ENCODE measurements at regions not wholly inside any gene's neighbourhood (a gene's known extent, or its start where the extent isn't known, plus 50 kb on each side); places are given as distances from the start of the nearest gene placed in this dataset.

GRCh38 chr2:128374711-128375413, 56.2 kb upstream of the HS6ST1 start:
- Histone ChIP-seq H3K36me3 (ENCODE audit: insufficient read depth, low read length) (no peaks in the 10 kb centered on the region), H3K4me3 (ENCODE audit: low read depth in 1 of 2, low read length in 2 of 2) (no peak overlapping the region), H3K27me3 (ENCODE audit: control insufficient read depth in 1 of 2, insufficient read depth in 2 of 2, low read length in 2 of 2) (no peaks in the 10 kb centered on the region), H3K9ac (ENCODE audit: low read length) (no peak overlapping the region), H3K4me1 (ENCODE audit: insufficient read depth, low read length) (peaks cover 45% of the 10 kb centered on the region), H3K27ac (ENCODE audit: low read depth, low read length) (peak overlapping the region; percentile 76), H3K9me3 (ENCODE audit: low read length) (no peaks in the 10 kb centered on the region)

- H3K4me3 ChIP-seq (ENCODE audit: low read depth in 1 of 2, low read length in 2 of 2): no peak overlapping the region
- H3K27ac ChIP-seq (ENCODE audit: low read depth, low read length): peak overlapping the region; percentile 76
- no peaks in the 10 kb centered on the region for H3K9me3 ChIP-seq (ENCODE audit: low read length)
- no peaks in the 10 kb centered on the region for H3K36me3 ChIP-seq (ENCODE audit: insufficient read depth, low read length)
- H3K27me3 ChIP-seq (ENCODE audit: control insufficient read depth in 1 of 2, insufficient read depth in 2 of 2, low read length in 2 of 2): no peaks in the 10 kb centered on the region
- H3K4me1 ChIP-seq (ENCODE audit: insufficient read depth, low read length): peaks cover 46% of the 10 kb centered on the region
- no peak overlapping the region for H3K9ac ChIP-seq (ENCODE audit: low read length)
These were observed 56.8 kb upstream of the HS6ST1 start for GRCh38 chr2:128375454-128375853.

- H3K27ac ChIP-seq (ENCODE audit: low read depth, low read length): peak overlapping the region; percentile 76
- no peaks in the 10 kb centered on the region for H3K9me3 ChIP-seq (ENCODE audit: low read length)
- H3K27me3 ChIP-seq (ENCODE audit: control insufficient read depth in 1 of 2, insufficient read depth in 2 of 2, low read length in 2 of 2): no peaks in the 10 kb centered on the region
- H3K9ac ChIP-seq (ENCODE audit: low read length): no peak overlapping the region
- H3K4me3 ChIP-seq (ENCODE audit: low read depth in 1 of 2, low read length in 2 of 2): no peak overlapping the region
- no peaks in the 10 kb centered on the region for H3K36me3 ChIP-seq (ENCODE audit: insufficient read depth, low read length)
- H3K4me1 ChIP-seq (ENCODE audit: insufficient read depth, low read length): peaks cover 46% of the 10 kb centered on the region
These were observed 57.8 kb upstream of the HS6ST1 start for GRCh38 chr2:128376241-128377041.

- Histone ChIP-seq H3K9ac (ENCODE audit: low read length) (no peak overlapping the region), H3K27ac (ENCODE audit: low read depth, low read length) (no peak overlapping the region), H3K27me3 (ENCODE audit: control insufficient read depth in 1 of 2, insufficient read depth in 2 of 2, low read length in 2 of 2) (no peaks in the 10 kb centered on the region), H3K4me3 (ENCODE audit: low read depth in 1 of 2, low read length in 2 of 2) (no peak overlapping the region), H3K4me1 (ENCODE audit: insufficient read depth, low read length) (peaks cover 43% of the 10 kb centered on the region), H3K9me3 (ENCODE audit: low read length) (no peaks in the 10 kb centered on the region), H3K36me3 (ENCODE audit: insufficient read depth, low read length) (no peaks in the 10 kb centered on the region)
These were observed 58.6 kb upstream of the HS6ST1 start for GRCh38 chr2:128377071-128377910.

- Histone ChIP-seq H3K36me3 (ENCODE audit: insufficient read depth, low read length) (no peaks in the 10 kb centered on the region), H3K9ac (ENCODE audit: low read length) (no peak overlapping the region), H3K27me3 (ENCODE audit: control insufficient read depth in 1 of 2, insufficient read depth in 2 of 2, low read length in 2 of 2) (no peaks in the 10 kb centered on the region), H3K4me1 (ENCODE audit: insufficient read depth, low read length) (peaks cover 40% of the 10 kb centered on the region), H3K9me3 (ENCODE audit: low read length) (no peaks in the 10 kb centered on the region), H3K27ac (ENCODE audit: low read depth, low read length) (no peak overlapping the region), H3K4me3 (ENCODE audit: low read depth in 1 of 2, low read length in 2 of 2) (no peak overlapping the region)
These were observed 59.8 kb upstream of the HS6ST1 start for GRCh38 chr2:128378231-128379020.

GRCh38 chr2:128379021-128380015, 60.6 kb upstream of the HS6ST1 start:
- Histone ChIP-seq H3K36me3 (ENCODE audit: insufficient read depth, low read length) (no peaks in the 10 kb centered on the region), H3K27ac (ENCODE audit: low read depth, low read length) (no peak overlapping the region), H3K4me1 (ENCODE audit: insufficient read depth, low read length) (peaks cover 35% of the 10 kb centered on the region), H3K27me3 (ENCODE audit: control insufficient read depth in 1 of 2, insufficient read depth in 2 of 2, low read length in 2 of 2) (no peaks in the 10 kb centered on the region), H3K9ac (ENCODE audit: low read length) (no peak overlapping the region), H3K9me3 (ENCODE audit: low read length) (no peaks in the 10 kb centered on the region), H3K4me3 (ENCODE audit: low read depth in 1 of 2, low read length in 2 of 2) (no peak overlapping the region)

GRCh38 chr2:128380061-128380889, 61.6 kb upstream of the HS6ST1 start:
- Histone ChIP-seq H3K4me3 (ENCODE audit: low read depth in 1 of 2, low read length in 2 of 2) (no peak overlapping the region), H3K36me3 (ENCODE audit: insufficient read depth, low read length) (no peaks in the 10 kb centered on the region), H3K4me1 (ENCODE audit: insufficient read depth, low read length) (peaks cover 26% of the 10 kb centered on the region), H3K27ac (ENCODE audit: low read depth, low read length) (no peak overlapping the region), H3K27me3 (ENCODE audit: control insufficient read depth in 1 of 2, insufficient read depth in 2 of 2, low read length in 2 of 2) (no peaks in the 10 kb centered on the region), H3K9me3 (ENCODE audit: low read length) (no peaks in the 10 kb centered on the region), H3K9ac (ENCODE audit: low read length) (no peak overlapping the region)

- Histone ChIP-seq H3K27ac (ENCODE audit: low read depth, low read length) (no peak overlapping the region), H3K27me3 (ENCODE audit: control insufficient read depth in 1 of 2, insufficient read depth in 2 of 2, low read length in 2 of 2) (no peaks in the 10 kb centered on the region)
These were observed 62.6 kb upstream of the HS6ST1 start for GRCh38 chr2:128380961-128381938.

GRCh38 chr2:128384446-128384845, 65.8 kb upstream of the HS6ST1 start:
- Histone ChIP-seq H3K9me3 (ENCODE audit: low read length) (no peaks in the 10 kb centered on the region), H3K4me1 (ENCODE audit: insufficient read depth, low read length) (peaks cover 6% of the 10 kb centered on the region), H3K9ac (ENCODE audit: low read length) (no peak overlapping the region), H3K27me3 (ENCODE audit: control insufficient read depth in 1 of 2, insufficient read depth in 2 of 2, low read length in 2 of 2) (no peaks in the 10 kb centered on the region), H3K27ac (ENCODE audit: low read depth, low read length) (no peak overlapping the region), H3K4me3 (ENCODE audit: low read depth in 1 of 2, low read length in 2 of 2) (no peak overlapping the region), H3K36me3 (ENCODE audit: insufficient read depth, low read length) (no peaks in the 10 kb centered on the region)

More at GRCh38 chr2:128380961-128381938, 62.6 kb upstream of the HS6ST1 start:
- no peaks in the 10 kb centered on the region for H3K9me3 ChIP-seq (ENCODE audit: low read length)
- peaks cover 17% of the 10 kb centered on the region for H3K4me1 ChIP-seq (ENCODE audit: insufficient read depth, low read length)
- H3K36me3 ChIP-seq (ENCODE audit: insufficient read depth, low read length): no peaks in the 10 kb centered on the region
- H3K9ac ChIP-seq (ENCODE audit: low read length): no peak overlapping the region
- no peak overlapping the region for H3K4me3 ChIP-seq (ENCODE audit: low read depth in 1 of 2, low read length in 2 of 2)

Data from muscle layer of colon (tissue), 2 donors.